ENCODE measurements at regions not wholly inside any gene's neighbourhood (a gene's known extent, or its start where the extent isn't known, plus 50 kb on each side); places are given as distances from the start of the nearest gene placed in this dataset.

DNA sequence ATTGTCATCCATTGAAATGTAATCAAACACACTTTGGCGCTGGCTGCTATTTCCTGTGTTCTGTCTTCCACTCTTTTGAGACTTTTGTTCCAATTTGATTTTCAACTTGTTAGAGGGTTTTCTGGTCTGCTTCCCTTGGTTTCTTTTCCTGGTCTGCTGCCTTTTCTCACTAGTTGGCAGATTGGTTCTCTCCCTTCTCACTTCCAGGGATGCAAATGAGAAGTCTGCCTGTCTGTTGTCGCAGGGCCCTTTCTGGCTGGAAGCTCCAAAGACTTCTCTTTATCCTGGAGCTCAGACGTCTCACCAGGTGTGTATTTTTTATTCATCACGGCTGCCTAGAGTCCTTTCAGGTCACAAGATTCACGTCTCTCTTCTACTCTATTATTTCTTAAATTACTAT lies 84.0 kb downstream of the RPS6KA4 start:
- TF ChIP-seq, protein P1, sequence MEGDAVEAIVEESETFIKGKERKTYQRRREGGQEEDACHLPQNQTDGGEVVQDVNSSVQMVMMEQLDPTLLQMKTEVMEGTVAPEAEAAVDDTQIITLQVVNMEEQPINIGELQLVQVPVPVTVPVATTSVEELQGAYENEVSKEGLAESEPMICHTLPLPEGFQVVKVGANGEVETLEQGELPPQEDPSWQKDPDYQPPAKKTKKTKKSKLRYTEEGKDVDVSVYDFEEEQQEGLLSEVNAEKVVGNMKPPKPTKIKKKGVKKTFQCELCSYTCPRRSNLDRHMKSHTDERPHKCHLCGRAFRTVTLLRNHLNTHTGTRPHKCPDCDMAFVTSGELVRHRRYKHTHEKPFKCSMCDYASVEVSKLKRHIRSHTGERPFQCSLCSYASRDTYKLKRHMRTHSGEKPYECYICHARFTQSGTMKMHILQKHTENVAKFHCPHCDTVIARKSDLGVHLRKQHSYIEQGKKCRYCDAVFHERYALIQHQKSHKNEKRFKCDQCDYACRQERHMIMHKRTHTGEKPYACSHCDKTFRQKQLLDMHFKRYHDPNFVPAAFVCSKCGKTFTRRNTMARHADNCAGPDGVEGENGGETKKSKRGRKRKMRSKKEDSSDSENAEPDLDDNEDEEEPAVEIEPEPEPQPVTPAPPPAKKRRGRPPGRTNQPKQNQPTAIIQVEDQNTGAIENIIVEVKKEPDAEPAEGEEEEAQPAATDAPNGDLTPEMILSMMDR (IDR thresholded peaks at IDR 0.05), result no peak
- TF ChIP-seq POLR2A (IDR thresholded peaks at IDR 0.05), result no peak
